H9 (cell line): ENCODE measurements at regions not wholly inside any gene's neighbourhood (a gene's known extent, or its start where the extent isn't known, plus 50 kb on each side); places are given as distances from the start of the nearest gene placed in this dataset.

Experiments
- DNase-seq: peaks from one replicate; pipeline ENCODE4 v3.0.0-alpha.2; 2017
- H2AFZ ChIP-seq: one replicate; pipeline ENCODE4 v1.6.1; 2013; ENCODE audit warnings: mild to moderate bottlenecking, low read length, control low read depth, moderate library complexity
- H2AK5ac ChIP-seq: 2 replicates; pipeline ENCODE4 v1.6.1; 2013; ENCODE audit warnings: low read length, control low read depth, mixed read lengths; ENCODE audit not compliant: insufficient read length
- H2BK120ac ChIP-seq: one replicate; pipeline ENCODE4 v1.6.1; 2013; ENCODE audit warnings: low read depth, mild to moderate bottlenecking, low read length, control low read depth, inconsistent platforms; ENCODE audit not compliant: poor library complexity, severe bottlenecking
- H2BK12ac ChIP-seq: 2 replicates; pipeline ENCODE4 v1.6.1; 2013; ENCODE audit warnings: low read length, control low read depth, mixed read lengths, low read depth; ENCODE audit not compliant: insufficient read length
- H2BK15ac ChIP-seq: 2 replicates; pipeline ENCODE4 v1.6.1; 2013; ENCODE audit warnings: low read depth, low read length, control low read depth
- H2BK20ac ChIP-seq: one replicate; pipeline ENCODE4 v1.6.1; 2013; ENCODE audit warnings: low read depth, mild to moderate bottlenecking, low read length, control low read depth, inconsistent platforms; ENCODE audit not compliant: poor library complexity, severe bottlenecking
- H2BK5ac ChIP-seq: 2 replicates; pipeline ENCODE4 v1.6.1; 2013; ENCODE audit warnings: low read length, control low read depth, mixed read lengths; ENCODE audit not compliant: insufficient read length
- H3K14ac ChIP-seq: 2 replicates; pipeline ENCODE4 v1.6.1; 2013; ENCODE audit warnings: low read length, control low read depth; ENCODE audit not compliant: insufficient read depth
- H3K18ac ChIP-seq: 2 replicates; pipeline ENCODE4 v1.6.1; 2013; ENCODE audit warnings: low read depth, mild to moderate bottlenecking, mixed read lengths, low read length, control low read depth; ENCODE audit not compliant: insufficient read length
- H3K23ac ChIP-seq: 2 replicates; pipeline ENCODE4 v1.6.1; 2013; ENCODE audit warnings: low read length, control low read depth, mixed read lengths, low read depth; ENCODE audit not compliant: insufficient read length
- H3K23me2 ChIP-seq: 2 replicates; pipeline ENCODE4 v1.6.1; 2013; ENCODE audit warnings: low read depth, mild to moderate bottlenecking, mixed read lengths, low read length, control low read depth; ENCODE audit not compliant: insufficient read length, poor library complexity, severe bottlenecking
- H3K27ac ChIP-seq: 2 replicates; pipeline ENCODE4 v1.5.1; 2013; ENCODE audit warnings: low read length, control low read depth, mixed read lengths, low read depth; ENCODE audit not compliant: insufficient read length
- H3K27me3 ChIP-seq: 2 replicates; pipeline ENCODE4 v1.6.1; 2013; ENCODE audit warnings: low read length, control low read depth, inconsistent platforms; ENCODE audit not compliant: insufficient read depth
- H3K4ac ChIP-seq: 2 replicates; pipeline ENCODE4 v1.6.1; 2013; ENCODE audit warnings: low read depth, mild to moderate bottlenecking, control low read depth, inconsistent platforms, low read length, moderate library complexity
- H3K4me1 ChIP-seq: 2 replicates; pipeline ENCODE4 v1.6.1; 2013; ENCODE audit warnings: low read length, control low read depth, inconsistent platforms; ENCODE audit not compliant: insufficient read depth
- H3K4me2 ChIP-seq: 2 replicates; pipeline ENCODE4 v1.6.1; 2013; ENCODE audit warnings: low read length, control low read depth, mixed read lengths; ENCODE audit not compliant: insufficient read length, insufficient read depth
- H3K56ac ChIP-seq: 2 replicates; pipeline ENCODE4 v1.6.1; 2013; ENCODE audit warnings: low read depth, mild to moderate bottlenecking, mixed read lengths, low read length, control low read depth; ENCODE audit not compliant: insufficient read length
- H3K79me1 ChIP-seq: 2 replicates; pipeline ENCODE4 v1.6.1; 2013; ENCODE audit warnings: low read depth, mild to moderate bottlenecking, moderate library complexity, low read length, control low read depth, inconsistent platforms; ENCODE audit not compliant: insufficient read depth, poor library complexity, severe bottlenecking
- H3K79me2 ChIP-seq: 2 replicates; pipeline ENCODE4 v1.6.1; 2013; ENCODE audit warnings: low read length, control low read depth, inconsistent platforms; ENCODE audit not compliant: insufficient read depth
- H3K9ac ChIP-seq: 2 replicates; pipeline ENCODE4 v1.6.1; 2013; ENCODE audit warnings: low read length, control low read depth, mixed read lengths; ENCODE audit not compliant: insufficient read length; ENCODE audit errors: extremely low read depth
- H3K9me3 ChIP-seq: one replicate; pipeline ENCODE4 v1.6.1; 2013; ENCODE audit warnings: low read depth, low read length, inconsistent platforms; ENCODE audit not compliant: control insufficient read depth
- H3T11ph ChIP-seq: one replicate; pipeline ENCODE4 v1.6.1; 2013; ENCODE audit warnings: mild to moderate bottlenecking, low read length, control low read depth, inconsistent platforms
- H4K20me1 ChIP-seq: one replicate; pipeline ENCODE4 v1.6.1; 2013; ENCODE audit not compliant: control insufficient read depth, insufficient read length, insufficient read depth
- H4K5ac ChIP-seq: 2 replicates; pipeline ENCODE4 v1.6.1; 2013; ENCODE audit warnings: low read depth, mild to moderate bottlenecking, mixed read lengths, low read length, control low read depth; ENCODE audit not compliant: insufficient read length
- H4K8ac ChIP-seq: replicated peaks from 2 replicates; pipeline ENCODE4 v1.6.1; 2013; ENCODE audit warnings: low read length, control low read depth, mixed read lengths, low read depth; ENCODE audit not compliant: insufficient read length
- H4K91ac ChIP-seq: 2 replicates; pipeline ENCODE4 v1.6.1; 2013; ENCODE audit warnings: low read depth, mild to moderate bottlenecking, moderate library complexity, mixed read lengths, low read length, control low read depth; ENCODE audit not compliant: insufficient read length
- H3K27ac Mint-ChIP-seq, 3 experiments: 2 replicates in 2 of 3; 3 replicates in 1 of 3; pipeline ENCODE4 v1.8.0; 2020 to 2021; ENCODE audit warnings: mixed read lengths in 3 of 3, mild to moderate bottlenecking in 1 of 3, moderate library complexity in 1 of 3
- H3K27me3 Mint-ChIP-seq: 2 replicates; pipeline ENCODE4 v1.8.0; 2021; ENCODE audit warnings: low read depth, mild to moderate bottlenecking, moderate library complexity, mixed read lengths
- H3K36me3 Mint-ChIP-seq, 3 experiments: 2 replicates in 2 of 3; 3 replicates in 1 of 3; pipeline ENCODE4 v1.8.0; 2020 to 2021; ENCODE audit warnings: low read depth in 3 of 3, mixed read lengths in 3 of 3; ENCODE audit not compliant: insufficient read depth in 1 of 3
- H3K4me1 Mint-ChIP-seq, 2 experiments: 2 replicates each; pipeline ENCODE4 v1.8.0; 2020; ENCODE audit warnings: mixed read lengths in 2 of 2
- H3K4me3 Mint-ChIP-seq, 2 experiments: 2 replicates in 1 of 2; 3 replicates in 1 of 2; pipeline ENCODE4 v1.8.0; 2020 to 2021; ENCODE audit warnings: mild to moderate bottlenecking in 2 of 2, mixed read lengths in 2 of 2, moderate library complexity in 1 of 2
- H3K9me3 Mint-ChIP-seq, 2 experiments: 2 replicates in 1 of 2; 3 replicates in 1 of 2; pipeline ENCODE4 v1.8.0; 2020; ENCODE audit warnings: mild to moderate bottlenecking in 2 of 2, mixed read lengths in 2 of 2, moderate library complexity in 1 of 2
- CTCF ChIP-seq: fragments of 200-600 bp; sonication (generic); conservative IDR thresholded peaks from 3 replicates; pipeline ENCODE4 v1.8.0; 2021; ENCODE audit warnings: antibody characterized with exemption, mild to moderate bottlenecking
- WGBS: extraction: QIAGEN DNeasy Blood & Tissue Kit; methylation state at CpG from one replicate; pipeline ENCODE4 v1.1.7; 2013; ENCODE audit warnings: missing lambda C conversion rate, low lambda C conversion rate, mixed read lengths; ENCODE audit not compliant: insufficient read length; ENCODE audit errors: extremely low coverage; 5-methylcytosine and 5-hydroxymethylcytosine counted together

- H2AK5ac ChIP-seq = no peak overlapping the region
- no peak overlapping the region for H3K27ac ChIP-seq
- no peak overlapping the region for H2BK20ac ChIP-seq
- no peak overlapping the region for H3K27ac Mint-ChIP-seq
- H3K18ac ChIP-seq = no peak overlapping the region
- H3K4me3 Mint-ChIP-seq = no peak overlapping the region
- DNase-seq = no peak
- H4K20me1 ChIP-seq = no peaks in the 10 kb centered on the region
- no peak overlapping the region for H3K9ac ChIP-seq
- no peaks in the 10 kb centered on the region for H3K4me1 ChIP-seq
- peaks cover 2 to 12% of the 10 kb centered on the region in 2 experiments; a peak in 4 of 5 replicates for H3K9me3 Mint-ChIP-seq
- H3K23ac ChIP-seq = no peak overlapping the region
- WGBS = no CpG with 5 or more reads among the region's 3 CpGs
- H4K8ac ChIP-seq = no peak overlapping the region
- no peak overlapping the region for H2BK15ac ChIP-seq
- H3K79me1 ChIP-seq = no peaks in the 10 kb centered on the region
- no peak overlapping the region for H3K56ac ChIP-seq
- H2AFZ ChIP-seq = no peak overlapping the region
- no peak overlapping the region for H2BK5ac ChIP-seq
- no peak overlapping the region for H3T11ph ChIP-seq
- H3K9me3 ChIP-seq = no peaks in the 10 kb centered on the region
- H3K79me2 ChIP-seq = no peaks in the 10 kb centered on the region
- H3K14ac ChIP-seq = no peak overlapping the region
- H3K23me2 ChIP-seq = no peaks in the 10 kb centered on the region
- H2BK120ac ChIP-seq = no peak overlapping the region
- no peak overlapping the region for H4K5ac ChIP-seq
- no peak for TF ChIP-seq CTCF
- no peaks in the 10 kb centered on the region for H3K27me3 ChIP-seq
- H3K4ac ChIP-seq = no peak overlapping the region
- H3K4me2 ChIP-seq = no peak overlapping the region
- H3K27me3 Mint-ChIP-seq = no peaks in the 10 kb centered on the region; the same call in 1 of the 2 replicates
- H3K4me1 Mint-ChIP-seq = no peaks in the 10 kb centered on the region
- H3K36me3 Mint-ChIP-seq = no peaks in the 10 kb centered on the region; a peak in 1 of 7 replicates
- H2BK12ac ChIP-seq = no peak overlapping the region
- H4K91ac ChIP-seq = no peak overlapping the region
Measured at GRCh38 chr18:71541643-71542042, 1002.5 kb downstream of the CBLN2 start.
